ENCODE measurements at regions not wholly inside any gene's neighbourhood (a gene's known extent, or its start where the extent isn't known, plus 50 kb on each side); places are given as distances from the start of the nearest gene placed in this dataset.

DNA sequence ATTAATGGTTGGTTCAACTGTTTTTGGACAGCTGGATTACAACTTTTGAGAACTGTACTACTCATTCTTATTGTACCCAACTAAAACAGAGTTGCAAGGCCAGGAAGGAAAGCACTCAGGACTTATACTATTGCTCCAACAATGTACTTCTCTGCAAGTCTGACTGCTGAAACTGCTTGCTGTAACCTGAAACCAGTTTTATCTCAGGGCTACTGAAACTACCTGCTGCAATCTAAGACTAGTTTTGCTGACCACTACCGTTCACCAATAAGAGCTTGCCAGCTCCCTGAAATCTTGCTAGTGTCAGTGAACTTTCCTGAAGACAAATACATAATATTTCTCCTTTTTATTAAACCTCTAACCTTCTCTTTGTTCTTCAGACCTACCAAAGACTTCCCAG lies 157.3 kb downstream of the CDCA7 start:
- TF ChIP-seq CTCF (IDR thresholded peaks at IDR 0.05; ENCODE audit: low read length) (no peak), EZH2phosphoT487 (IDR thresholded peaks at IDR 0.05; ENCODE audit: low read length) (no peak), EZH2 (optimal IDR thresholded peaks at IDR 0.05; ENCODE audit: low read depth, low read length) (no peak)
